Breast epithelium (tissue), 3 donors: ENCODE measurements at regions not wholly inside any gene's neighbourhood (a gene's known extent, or its start where the extent isn't known, plus 50 kb on each side); places are given as distances from the start of the nearest gene placed in this dataset.

Experiments
- CTCF ChIP-seq, 3 donors: fragments of 450-650 bp; IDR thresholded peaks; one replicate each; pipeline ENCODE4 v1.5.1; 2016 to 2017; ENCODE audit warnings: antibody characterized with exemption in 3 of 3, mild to moderate bottlenecking in 3 of 3, moderate library complexity in 3 of 3
- POLR2A ChIP-seq: fragments of 450-650 bp; IDR thresholded peaks from one replicate; pipeline ENCODE4 v1.6.1; 2016; ENCODE audit warnings: antibody characterized with exemption, mild to moderate bottlenecking, moderate library complexity
- POLR2AphosphoS5 ChIP-seq, 3 donors: sonication (generic); formaldehyde crosslinking; IDR thresholded peaks; one replicate each; pipeline ENCODE4 v1.6.1; 2017; ENCODE audit warnings: antibody characterized with exemption in 3 of 3

- TF ChIP-seq CTCF (IDR thresholded peaks at IDR 0.05) (no peak), POLR2AphosphoS5 (IDR thresholded peaks at IDR 0.05) (no peak), POLR2A (no peak)
Observed at GRCh38 chr2:144054911-144055310, 465.0 kb downstream of the ZEB2 start.
